Right atrium auricular region (tissue), 2 donors: ENCODE measurements at regions not wholly inside any gene's neighbourhood (a gene's known extent, or its start where the extent isn't known, plus 50 kb on each side); places are given as distances from the start of the nearest gene placed in this dataset.

Source experiments
- DNase-seq: peaks from one replicate; pipeline ENCODE4 v3.0.0-alpha.2; 2019; ENCODE audit warnings: low spot score
- H3K27ac ChIP-seq, 2 donors: fragments of 200-600 bp; sonication (generic); 1 replicate in 1 of 2; 2 replicates in 1 of 2; pipeline ENCODE4 v1.5.1; 2016 to 2019
- H3K27me3 ChIP-seq, 2 donors: fragments of 200-600 bp; sonication (generic); one replicate each; pipeline versions ENCODE4 v1.5.1 to v1.6.0; 2017 to 2019
- H3K36me3 ChIP-seq: fragments of 200-600 bp; sonication (generic); one replicate; pipeline ENCODE4 v1.5.1; 2016
- H3K4me1 ChIP-seq, 2 donors: fragments of 200-600 bp; sonication (generic); one replicate each; pipeline versions ENCODE4 v1.5.1 to v1.6.0; 2017 to 2019
- H3K4me3 ChIP-seq, 2 donors: fragments of 200-600 bp; sonication (generic); 1 replicate in 1 of 2; 2 replicates in 1 of 2; pipeline ENCODE4 v1.5.1; 2017 to 2019; ENCODE audit warnings: mild to moderate bottlenecking in 1 of 2, moderate library complexity in 1 of 2
- H3K9me3 ChIP-seq, 2 donors: fragments of 200-600 bp; sonication (generic); one replicate each; pipeline ENCODE4 v1.5.1; 2019
- TF ChIP-seq, protein P1 (sequence below), 2 donors: fragments of 200-600 bp; sonication (generic); IDR thresholded peaks; one replicate each; pipeline ENCODE4 v1.5.1; 2019; ENCODE audit warnings: antibody characterized with exemption in 2 of 2

GRCh38 chr2:105541189-105542050 is 142.6 kb upstream of the FHL2 start:
- TF ChIP-seq, protein P1, sequence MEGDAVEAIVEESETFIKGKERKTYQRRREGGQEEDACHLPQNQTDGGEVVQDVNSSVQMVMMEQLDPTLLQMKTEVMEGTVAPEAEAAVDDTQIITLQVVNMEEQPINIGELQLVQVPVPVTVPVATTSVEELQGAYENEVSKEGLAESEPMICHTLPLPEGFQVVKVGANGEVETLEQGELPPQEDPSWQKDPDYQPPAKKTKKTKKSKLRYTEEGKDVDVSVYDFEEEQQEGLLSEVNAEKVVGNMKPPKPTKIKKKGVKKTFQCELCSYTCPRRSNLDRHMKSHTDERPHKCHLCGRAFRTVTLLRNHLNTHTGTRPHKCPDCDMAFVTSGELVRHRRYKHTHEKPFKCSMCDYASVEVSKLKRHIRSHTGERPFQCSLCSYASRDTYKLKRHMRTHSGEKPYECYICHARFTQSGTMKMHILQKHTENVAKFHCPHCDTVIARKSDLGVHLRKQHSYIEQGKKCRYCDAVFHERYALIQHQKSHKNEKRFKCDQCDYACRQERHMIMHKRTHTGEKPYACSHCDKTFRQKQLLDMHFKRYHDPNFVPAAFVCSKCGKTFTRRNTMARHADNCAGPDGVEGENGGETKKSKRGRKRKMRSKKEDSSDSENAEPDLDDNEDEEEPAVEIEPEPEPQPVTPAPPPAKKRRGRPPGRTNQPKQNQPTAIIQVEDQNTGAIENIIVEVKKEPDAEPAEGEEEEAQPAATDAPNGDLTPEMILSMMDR (IDR thresholded peaks at IDR 0.05): no peak
- H3K36me3 ChIP-seq: no peaks in the 10 kb centered on the region
- H3K9me3 ChIP-seq: no peaks in the 10 kb centered on the region
- no peak overlapping the region for H3K27ac ChIP-seq
- H3K4me3 ChIP-seq: no peak overlapping the region
- no peaks in the 10 kb centered on the region for H3K4me1 ChIP-seq
- no peaks in the 10 kb centered on the region for H3K27me3 ChIP-seq
- DNase-seq: peak; percentile 16

DNA sequence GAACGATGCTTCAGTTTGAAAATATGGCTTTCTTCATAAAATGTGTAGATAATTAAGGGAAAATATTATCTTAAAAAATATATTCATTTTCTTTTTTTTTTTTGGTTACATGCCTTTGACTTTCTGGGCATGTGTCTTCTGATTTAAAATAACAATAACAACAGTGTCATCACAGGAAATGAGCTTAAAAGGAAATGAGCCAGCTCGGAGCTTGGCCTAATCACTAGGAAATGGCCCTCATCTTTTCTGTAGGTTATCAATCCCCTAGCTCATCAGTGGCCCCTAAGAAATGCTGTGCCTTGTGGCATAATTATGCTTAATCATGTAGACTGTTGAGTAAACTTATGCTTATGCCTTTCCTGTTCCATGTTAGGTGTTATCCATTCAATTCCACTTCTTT is 141.8 kb upstream of the FHL2 start:
- no peaks in the 10 kb centered on the region for H3K4me1 ChIP-seq
- H3K27me3 ChIP-seq: no peaks in the 10 kb centered on the region
- TF ChIP-seq, protein P1 (IDR thresholded peaks at IDR 0.05): no peak
- DNase-seq: peak; percentile 23
- no peak overlapping the region for H3K4me3 ChIP-seq
- no peaks in the 10 kb centered on the region for H3K36me3 ChIP-seq
- no peaks in the 10 kb centered on the region for H3K9me3 ChIP-seq
- no peak overlapping the region for H3K27ac ChIP-seq

DNA sequence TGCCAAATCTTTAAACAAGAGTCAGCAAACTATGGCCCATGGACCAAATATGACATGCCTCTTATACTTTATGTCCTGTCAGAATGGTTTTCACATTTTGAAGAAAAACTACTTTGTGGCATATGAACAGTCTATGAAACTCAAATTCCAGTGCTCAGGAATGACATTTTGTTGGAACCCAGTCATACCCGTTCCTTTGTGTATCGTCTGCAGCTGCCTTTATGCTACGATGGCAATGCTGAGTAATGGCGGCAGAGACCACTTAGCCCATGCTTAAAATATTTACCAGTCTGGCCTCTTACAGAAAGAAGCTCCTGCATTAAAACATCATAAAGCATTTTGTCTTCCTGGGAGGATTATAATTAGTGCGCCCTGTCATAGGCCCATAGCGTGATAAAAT is 140.5 kb upstream of the FHL2 start:
- Histone ChIP-seq H3K4me3 (no peak overlapping the region), H3K27me3 (no peaks in the 10 kb centered on the region), H3K4me1 (no peaks in the 10 kb centered on the region), H3K36me3 (no peaks in the 10 kb centered on the region), H3K9me3 (no peaks in the 10 kb centered on the region), H3K27ac (no peak overlapping the region)
- TF ChIP-seq, protein P1 (IDR thresholded peaks at IDR 0.05): no peak
- DNase-seq: no peak

DNA sequence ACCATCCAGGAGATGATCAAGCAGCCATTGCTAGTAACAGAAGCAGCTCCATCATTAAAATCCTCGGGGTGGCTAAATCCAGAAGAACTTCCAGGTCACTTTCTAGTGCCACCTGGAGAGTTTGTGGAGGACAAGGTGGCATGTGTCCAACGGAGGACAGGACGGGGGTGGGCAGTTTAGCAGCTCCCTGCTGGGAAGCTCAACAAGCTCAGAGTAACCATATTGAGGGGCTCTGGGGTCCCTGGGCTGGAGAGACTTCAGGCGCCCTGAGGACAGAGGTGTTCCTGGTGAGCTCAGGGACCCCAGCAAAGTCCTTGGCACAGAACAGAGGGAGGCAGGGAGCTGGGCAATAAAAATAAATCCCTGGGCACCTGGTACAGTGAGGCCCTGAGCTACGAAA is 140.0 kb upstream of the FHL2 start:
- TF ChIP-seq, protein P1 (IDR thresholded peaks at IDR 0.05): no peak
- peak; percentile 51 for DNase-seq
- Histone ChIP-seq H3K9me3 (no peaks in the 10 kb centered on the region), H3K36me3 (no peaks in the 10 kb centered on the region), H3K27me3 (no peaks in the 10 kb centered on the region), H3K4me3 (no peak overlapping the region), H3K27ac (no peak overlapping the region), H3K4me1 (no peaks in the 10 kb centered on the region)

DNA sequence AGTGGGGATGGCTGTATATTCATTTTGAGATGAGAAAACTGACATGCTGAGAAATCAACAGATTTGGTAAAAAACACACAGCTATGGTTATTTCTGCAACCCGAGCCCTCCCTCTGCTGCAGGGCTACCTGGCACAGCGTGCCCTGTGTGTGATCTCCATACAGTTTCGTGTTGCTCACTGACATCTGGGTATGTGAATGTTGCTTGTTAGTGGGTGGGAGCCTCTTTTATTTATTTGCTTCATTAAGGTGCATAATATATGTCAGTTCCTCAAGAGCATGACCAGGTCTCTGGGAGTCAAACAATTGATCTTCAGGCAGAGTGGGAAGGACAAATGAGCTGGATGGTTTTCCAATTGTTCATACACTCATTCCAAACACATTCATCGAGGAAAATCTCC is 139.1 kb upstream of the FHL2 start:
- Histone ChIP-seq H3K36me3 (no peaks in the 10 kb centered on the region), H3K4me3 (no peak overlapping the region), H3K9me3 (no peaks in the 10 kb centered on the region), H3K4me1 (no peaks in the 10 kb centered on the region), H3K27me3 (no peaks in the 10 kb centered on the region), H3K27ac (no peak overlapping the region)
- TF ChIP-seq, protein P1 (IDR thresholded peaks at IDR 0.05): no peak
- peak; percentile 11 for DNase-seq

GRCh38 chr2:105537466-105537865 is 138.6 kb upstream of the FHL2 start:
- Histone ChIP-seq H3K36me3 (no peaks in the 10 kb centered on the region), H3K27me3 (no peaks in the 10 kb centered on the region), H3K4me3 (no peak overlapping the region), H3K4me1 (no peaks in the 10 kb centered on the region), H3K9me3 (no peaks in the 10 kb centered on the region), H3K27ac (no peak overlapping the region)
- TF ChIP-seq, protein P1 (IDR thresholded peaks at IDR 0.05): no peak
- peak; percentile 26 for DNase-seq
